ENCODE measurements at regions not wholly inside any gene's neighbourhood (a gene's known extent, or its start where the extent isn't known, plus 50 kb on each side); places are given as distances from the start of the nearest gene placed in this dataset.

GRCh38 chr15:62766599-62766998 lies 275.9 kb upstream of the TPM1 start:
- Histone ChIP-seq H3K27ac (ENCODE audit: low read length in 2 of 2) (no peak overlapping the region), H3K9ac (ENCODE audit: low read length) (no peak overlapping the region), H3K79me2 (ENCODE audit: control insufficient read depth, insufficient read depth, low read length) (no peaks in the 10 kb centered on the region), H3K27me3 (replicated peaks in 1 of 4; ENCODE audit: control extremely low read depth in 1 of 4, control insufficient read depth in 3 of 4, insufficient read depth in 4 of 4, low read length in 3 of 4) (no peaks in the 10 kb centered on the region), H3K4me2 (replicated peaks; ENCODE audit: low read depth, low read length, poor library complexity, severe bottlenecking) (no peak overlapping the region), H2AFZ (ENCODE audit: insufficient read depth, low read depth, low read length, poor library complexity, severe bottlenecking) (no peak overlapping the region), H3K36me3 (replicated peaks in 1 of 2; ENCODE audit: control extremely low read depth in 1 of 2, control insufficient read depth in 1 of 2, extremely low read depth in 1 of 2, insufficient read depth in 2 of 2, low read length in 1 of 2) (no peaks in the 10 kb centered on the region), H3K4me3 (ENCODE audit: control extremely low read depth in 1 of 5, extremely low read depth in 1 of 5, insufficient read depth in 1 of 5, low read depth in 2 of 5, low read length in 4 of 5) (no peak overlapping the region), H4K20me1 (ENCODE audit: control insufficient read depth, insufficient read depth, low read length, poor library complexity, severe bottlenecking) (no peaks in the 10 kb centered on the region), H3K4me1 (ENCODE audit: control insufficient read depth in 2 of 2, insufficient read depth in 2 of 2, low read length in 2 of 2) (no peaks in the 10 kb centered on the region), H3K9me3 (ENCODE audit: control extremely low read depth in 1 of 3, control insufficient read depth in 2 of 3, insufficient read depth in 1 of 3, low read length in 2 of 3) (no peaks in the 10 kb centered on the region)
- 100% methylated on average over 3 of the region's 4 CpGs for WGBS (ENCODE audit: insufficient coverage)
- no peaks in the 10 kb centered on the region for H3K27me3 Mint-ChIP-seq
- ATAC-seq (ENCODE audit: low read depth) (no peak), DNase-seq (no peak)
- CTCF ChIA-PET: no interaction called here
- no peaks in the 10 kb centered on the region for H3K9me3 Mint-ChIP-seq (ENCODE audit: insufficient read depth)
- H3K27ac Mint-ChIP-seq: no peak overlapping the region
- no peaks in the 10 kb centered on the region for H3K4me1 Mint-ChIP-seq
- no peak for TF ChIP-seq EZH2 (IDR thresholded peaks at IDR 0.05; ENCODE audit: borderline replicate concordance, insufficient read depth, low read depth, low read length, poor library complexity, severe bottlenecking)
- no peak for TF ChIP-seq CTCF (IDR thresholded peaks at IDR 0.05)
- no peak overlapping the region for H3K4me3 Mint-ChIP-seq
- intact Hi-C loops (cut with micrococcal nuclease): no loop called here
- POLR2A ChIA-PET: no interaction called here

GRCh38 chr15:62769604-62770003 lies 272.9 kb upstream of the TPM1 start:
- Histone ChIP-seq H3K4me2 (replicated peaks; ENCODE audit: low read depth, low read length, poor library complexity, severe bottlenecking) (no peak overlapping the region), H3K4me1 (ENCODE audit: control insufficient read depth in 2 of 2, insufficient read depth in 2 of 2, low read length in 2 of 2) (no peaks in the 10 kb centered on the region), H2AFZ (ENCODE audit: insufficient read depth, low read depth, low read length, poor library complexity, severe bottlenecking) (no peak overlapping the region), H3K9me3 (ENCODE audit: control extremely low read depth in 1 of 3, control insufficient read depth in 2 of 3, insufficient read depth in 1 of 3, low read length in 2 of 3) (no peaks in the 10 kb centered on the region), H3K4me3 (ENCODE audit: control extremely low read depth in 1 of 5, extremely low read depth in 1 of 5, insufficient read depth in 1 of 5, low read depth in 2 of 5, low read length in 4 of 5) (no peak overlapping the region), H3K9ac (ENCODE audit: low read length) (no peak overlapping the region), H3K79me2 (ENCODE audit: control insufficient read depth, insufficient read depth, low read length) (no peaks in the 10 kb centered on the region), H3K27me3 (replicated peaks in 1 of 4; ENCODE audit: control extremely low read depth in 1 of 4, control insufficient read depth in 3 of 4, insufficient read depth in 4 of 4, low read length in 3 of 4) (no peaks in the 10 kb centered on the region), H4K20me1 (ENCODE audit: control insufficient read depth, insufficient read depth, low read length, poor library complexity, severe bottlenecking) (no peaks in the 10 kb centered on the region), H3K36me3 (replicated peaks in 1 of 2; ENCODE audit: control extremely low read depth in 1 of 2, control insufficient read depth in 1 of 2, extremely low read depth in 1 of 2, insufficient read depth in 2 of 2, low read length in 1 of 2) (no peaks in the 10 kb centered on the region), H3K27ac (ENCODE audit: low read length in 2 of 2) (no peak overlapping the region)
- intact Hi-C loops (cut with micrococcal nuclease): no loop called here
- DNase-seq (no peak), ATAC-seq (ENCODE audit: low read depth) (no peak)
- Mint-ChIP-seq H3K4me3 (no peak overlapping the region), H3K4me1 (no peaks in the 10 kb centered on the region), H3K27me3 (no peaks in the 10 kb centered on the region), H3K9me3 (ENCODE audit: insufficient read depth) (no peaks in the 10 kb centered on the region), H3K27ac (no peak overlapping the region)
- no peak for TF ChIP-seq CTCF (IDR thresholded peaks at IDR 0.05)
- TF ChIP-seq EZH2 (IDR thresholded peaks at IDR 0.05; ENCODE audit: borderline replicate concordance, insufficient read depth, low read depth, low read length, poor library complexity, severe bottlenecking): no peak
- POLR2A ChIA-PET: no interaction called here
- CTCF ChIA-PET: interaction anchor here (1.0 kb wide), 1 partner anchor 27 kb away, joined by 3 read pairs; no protein-coding TSS in a partner anchor
- WGBS (ENCODE audit: insufficient coverage): 100% methylated on average over 1 of the region's 3 CpGs

Data from B cell (primary cell).